HepG2 (cell line): ENCODE measurements at regions not wholly inside any gene's neighbourhood (a gene's known extent, or its start where the extent isn't known, plus 50 kb on each side); places are given as distances from the start of the nearest gene placed in this dataset.

Source experiments
- AFF4 ChIP-seq: sonication (generic); formaldehyde crosslinking; IDR thresholded peaks from 2 replicates; pipeline ENCODE4 v1.4.0; 2020; ENCODE audit warnings: missing genetic modification reagents
- ARID3A ChIP-seq: IDR thresholded peaks from 2 replicates; pipeline ENCODE4 v1.6.1; 2012; ENCODE audit warnings: low read depth, low read length, improper control_type of control experiment
- GATA4 ChIP-seq: sonication (generic); IDR thresholded peaks from 2 replicates; pipeline ENCODE4 v1.6.1; 2016; ENCODE audit warnings: antibody characterized with exemption, low read depth, borderline replicate concordance
- JUND ChIP-seq: sonication (generic); formaldehyde crosslinking; IDR thresholded peaks from 2 replicates; pipeline ENCODE4 v1.8.0; 2022; ENCODE audit warnings: mild to moderate bottlenecking, missing genetic modification reagents
- KDM5A ChIP-seq: fragments of 200-600 bp; sonication (generic); IDR thresholded peaks from 2 replicates; pipeline ENCODE4 v1.7.0; 2018; ENCODE audit warnings: antibody characterized with exemption, mild to moderate bottlenecking, low read length, borderline replicate concordance
- LCORL ChIP-seq, 2 experiments: fragments of 450-650 bp in 1 of 2; sonication (generic) in 1 of 2; formaldehyde crosslinking in 1 of 2; IDR thresholded peaks; 2 replicates each; pipeline versions ENCODE4 v1.5.0 to v1.6.1; 2017 to 2020; ENCODE audit warnings: antibody characterized with exemption in 1 of 2, missing genetic modification reagents in 1 of 2
- MAF1 ChIP-seq: sonication (generic); formaldehyde crosslinking; IDR thresholded peaks from 2 replicates; pipeline ENCODE4 v1.5.0; 2020; ENCODE audit warnings: missing genetic modification reagents, borderline replicate concordance
- MXD4 ChIP-seq: IDR thresholded peaks from 2 replicates; pipeline ENCODE4 v1.6.1; 2016; ENCODE audit warnings: mild to moderate bottlenecking, missing biosample characterization, missing genetic modification reagents
- NCOA1 ChIP-seq: sonication (generic); formaldehyde crosslinking; IDR thresholded peaks from 2 replicates; pipeline ENCODE4 v1.9.0; 2021; ENCODE audit warnings: missing genetic modification reagents
- PHF21A ChIP-seq: sonication (generic); formaldehyde crosslinking; IDR thresholded peaks from 2 replicates; pipeline ENCODE4 v1.5.0; 2020; ENCODE audit warnings: mild to moderate bottlenecking, missing genetic modification reagents
- PREB ChIP-seq: sonication (generic); formaldehyde crosslinking; IDR thresholded peaks from 2 replicates; pipeline ENCODE4 v1.4.0; 2020; ENCODE audit warnings: missing genetic modification reagents
- RFX1 ChIP-seq: fragments of 450-650 bp; IDR thresholded peaks from 2 replicates; pipeline ENCODE4 v1.6.1; 2017
- THYN1 ChIP-seq: sonication (generic); formaldehyde crosslinking; IDR thresholded peaks from 2 replicates; pipeline ENCODE4 v1.8.1; 2023; ENCODE audit warnings: low read depth, mild to moderate bottlenecking, moderate library complexity, missing genetic modification reagents, borderline replicate concordance
- ZNF276 ChIP-seq: sonication (generic); formaldehyde crosslinking; IDR thresholded peaks from 2 replicates; pipeline ENCODE4 v1.4.0; 2020; ENCODE audit warnings: mild to moderate bottlenecking, low read depth, missing genetic modification reagents
- ZNF414 ChIP-seq: sonication (generic); formaldehyde crosslinking; IDR thresholded peaks from 2 replicates; pipeline ENCODE4 v1.5.0; 2020; ENCODE audit warnings: missing genetic modification reagents
- ZNF468 ChIP-seq: sonication (generic); formaldehyde crosslinking; IDR thresholded peaks from 2 replicates; pipeline ENCODE4 v1.8.0; 2022; ENCODE audit warnings: mild to moderate bottlenecking, moderate library complexity, missing genetic modification reagents
- ZNF644 ChIP-seq: IDR thresholded peaks from 2 replicates; pipeline ENCODE4 v1.6.1; 2016; ENCODE audit warnings: low read depth
- ZNF800 ChIP-seq: sonication (generic); formaldehyde crosslinking; IDR thresholded peaks from 2 replicates; pipeline ENCODE4 v1.4.0; 2020; ENCODE audit warnings: missing genetic modification reagents

- TF ChIP-seq AFF4 (peak; percentile 71), THYN1 (CRISPR knock-in tag) (no peak), ZNF468 (CRISPR knock-in tag) (no peak), KDM5A (no peak; the same call in 1 of the 2 replicates), ZNF276 (CRISPR knock-in tag) (no peak), ZNF800 (no peak), RFX1 (no peak), MXD4 (CRISPR knock-in tag) (no peak), ZNF414 (peak; percentile 72), NCOA1 (CRISPR knock-in tag) (0 out of 2 replicates have a peak, but pooled peaks have one; percentile 48), GATA4 (peak; percentile 55; the same call in 1 of the 2 replicates), JUND (CRISPR knock-in tag) (peak; percentile 77), LCORL (IDR thresholded peaks at IDR 0.05) (peak; percentile 68; the same call in 1 of the 2 replicates), LCORL (CRISPR knock-in tag; IDR thresholded peaks at IDR 0.05) (peak; percentile 96), ZNF644 (CRISPR knock-in tag) (no peak), PHF21A (CRISPR knock-in tag) (peak; percentile 45; the same call in 1 of the 2 replicates), MAF1 (CRISPR knock-in tag) (no peak), PREB (CRISPR knock-in tag) (no peak), ARID3A (peak; percentile 84)
Observed at GRCh38 chr6:3911614-3912336, 62.6 kb downstream of the FAM50B start (continued).
